IMR-90 (cell line): ENCODE measurements at regions not wholly inside any gene's neighbourhood (a gene's known extent, or its start where the extent isn't known, plus 50 kb on each side); places are given as distances from the start of the nearest gene placed in this dataset.

Source experiments
- ATAC-seq: fragments of 200-7000 bp; cut with Tn5 transposase; 2 replicates; pipeline ENCODE4 v1.9.1; 2020; ENCODE audit warnings: low read depth, mild to moderate bottlenecking, moderate library complexity
- BruUV-seq: library from RNA; stranded (reverse); fragments of 400-500 nt; replicated peaks from 2 replicates; lab custom pipeline; 2021; lab: Mats Ljungman, UMichigan
- CTCF ChIA-PET: fragments of 300-600 bp; formaldehyde crosslinking; extraction: SDS; loops from one replicate; lab custom pipeline; 2021; ENCODE audit warnings: antibody characterized with exemption; lab: Yijun Ruan, JAX
- POLR2A ChIA-PET: fragments of 300-600 bp; sonication (Branson Sonifier 250); formaldehyde crosslinking; loops from one replicate; lab custom pipeline; 2022; ENCODE audit warnings: antibody characterized with exemption; ENCODE audit not compliant: unreplicated experiment; lab: Charles Lee
- DNase-seq: peaks from one replicate; pipeline ENCODE4 v3.0.0; 2013
- H2AFZ ChIP-seq: replicated peaks from 2 replicates; pipeline ENCODE3; 2013; ENCODE audit warnings: low read length, mild to moderate bottlenecking; ENCODE audit not compliant: poor library complexity
- H2AK5ac ChIP-seq: 2 replicates; pipeline ENCODE4 v1.6.1; 2013; ENCODE audit warnings: low read depth, low read length, inconsistent platforms
- H2AK9ac ChIP-seq: replicated peaks from 2 replicates; pipeline ENCODE3; 2013; ENCODE audit warnings: mild to moderate bottlenecking, low read depth, low read length, moderate library complexity; ENCODE audit not compliant: poor library complexity
- H2BK120ac ChIP-seq: 2 replicates; pipeline ENCODE4 v1.6.1; 2013; ENCODE audit warnings: low read depth, low read length, inconsistent platforms
- H2BK15ac ChIP-seq: 3 replicates; pipeline ENCODE4 v1.6.1; 2013; ENCODE audit warnings: low read depth, low read length, inconsistent platforms
- H2BK20ac ChIP-seq: 2 replicates; pipeline ENCODE4 v1.6.1; 2013; ENCODE audit warnings: low read depth, mild to moderate bottlenecking, inconsistent platforms, low read length, moderate library complexity
- H2BK5ac ChIP-seq: 2 replicates; pipeline ENCODE4 v1.6.1; 2013; ENCODE audit warnings: mild to moderate bottlenecking, low read depth, low read length, inconsistent platforms; ENCODE audit not compliant: poor library complexity, severe bottlenecking
- H3K14ac ChIP-seq: replicated peaks from 2 replicates; pipeline ENCODE4 v1.6.1; 2013; ENCODE audit warnings: low read depth, low read length, inconsistent platforms
- H3K18ac ChIP-seq: 2 replicates; pipeline ENCODE4 v1.6.1; 2013; ENCODE audit warnings: low read depth, low read length, control low read depth
- H3K23ac ChIP-seq: 2 replicates; pipeline ENCODE4 v1.6.1; 2013; ENCODE audit warnings: low read depth, low read length, inconsistent platforms
- H3K27ac ChIP-seq: 2 replicates; pipeline ENCODE4 v1.5.1; 2013; ENCODE audit warnings: mild to moderate bottlenecking, control low read depth, low read length; ENCODE audit not compliant: insufficient read depth
- H3K27me3 ChIP-seq: 2 replicates; pipeline ENCODE4 v1.6.1; 2013; ENCODE audit warnings: low read length; ENCODE audit not compliant: control insufficient read depth, insufficient read depth
- H3K36me3 ChIP-seq: 2 replicates; pipeline ENCODE4 v1.6.1; 2013; ENCODE audit warnings: low read length, mixed read lengths; ENCODE audit not compliant: control insufficient read depth, insufficient read depth
- H3K4ac ChIP-seq: 2 replicates; pipeline ENCODE4 v1.6.1; 2013; ENCODE audit warnings: low read depth, low read length, inconsistent platforms
- H3K4me1 ChIP-seq: 2 replicates; pipeline ENCODE4 v1.6.1; 2013; ENCODE audit warnings: low read length, mixed read lengths; ENCODE audit not compliant: control insufficient read depth, insufficient read depth
- H3K4me2 ChIP-seq: 2 replicates; pipeline ENCODE4 v1.6.1; 2013; ENCODE audit warnings: low read depth, mild to moderate bottlenecking, control low read depth, low read length, moderate library complexity
- H3K4me3 ChIP-seq: 2 replicates; pipeline ENCODE4 v1.5.1; 2013; ENCODE audit warnings: low read depth, mild to moderate bottlenecking, control low read depth, low read length, moderate library complexity; ENCODE audit not compliant: insufficient read depth
- H3K56ac ChIP-seq: 2 replicates; pipeline ENCODE4 v1.6.1; 2013; ENCODE audit warnings: low read length, inconsistent platforms; ENCODE audit not compliant: insufficient read depth; ENCODE audit errors: extremely low read depth
- H3K79me1 ChIP-seq, 2 experiments: 2 replicates each; pipeline ENCODE4 v1.6.1; 2013; ENCODE audit warnings: low read length in 2 of 2, inconsistent platforms in 1 of 2, low read depth in 1 of 2
- H3K9ac ChIP-seq: 2 replicates; pipeline ENCODE4 v1.6.1; 2013; ENCODE audit warnings: low read depth, low read length, control low read depth
- H3K9me1 ChIP-seq: 2 replicates; pipeline ENCODE4 v1.6.1; 2013; ENCODE audit warnings: low read length, inconsistent platforms; ENCODE audit not compliant: insufficient read depth
- H3K9me3 ChIP-seq: 2 replicates; pipeline ENCODE4 v1.6.1; 2013; ENCODE audit warnings: low read length; ENCODE audit not compliant: control insufficient read depth, insufficient read depth
- H4K20me1 ChIP-seq: 2 replicates; pipeline ENCODE4 v1.6.1; 2013; ENCODE audit warnings: low read length, inconsistent platforms; ENCODE audit not compliant: insufficient read depth
- H4K5ac ChIP-seq: 2 replicates; pipeline ENCODE4 v1.6.1; 2013; ENCODE audit warnings: mild to moderate bottlenecking, low read depth, low read length, control low read depth
- H4K8ac ChIP-seq, 2 experiments: 2 replicates each; pipeline ENCODE4 v1.6.1; 2013; ENCODE audit warnings: low read depth in 2 of 2, low read length in 2 of 2, control low read depth in 1 of 2, inconsistent platforms in 1 of 2
- H4K91ac ChIP-seq: 2 replicates; pipeline ENCODE4 v1.6.1; 2013; ENCODE audit warnings: low read depth, low read length, inconsistent platforms; ENCODE audit not compliant: insufficient read depth
- BHLHE40 ChIP-seq: fragments of 150-350 bp; IDR thresholded peaks from 2 replicates; pipeline ENCODE4 v1.6.1; 2016; ENCODE audit warnings: mild to moderate bottlenecking, low read depth, low read length
- CEBPB ChIP-seq: IDR thresholded peaks from 2 replicates; pipeline ENCODE4 v1.6.1; 2012; ENCODE audit warnings: low read depth, low read length, improper control_type of control experiment
- CHD1 ChIP-seq: IDR thresholded peaks from 2 replicates; pipeline ENCODE4 v1.6.1; 2012; ENCODE audit warnings: low read depth, low read length, improper control_type of control experiment
- ELK1 ChIP-seq: fragments of 150-350 bp; IDR thresholded peaks from 2 replicates; pipeline ENCODE4 v1.6.1; 2016; ENCODE audit warnings: low read depth, mild to moderate bottlenecking, low read length, moderate library complexity, borderline replicate concordance
- FOS ChIP-seq: fragments of 150-350 bp; IDR thresholded peaks from 2 replicates; pipeline ENCODE4 v1.6.1; 2016; ENCODE audit warnings: low read depth, low read length
- MAFK ChIP-seq: IDR thresholded peaks from 2 replicates; pipeline ENCODE4 v1.6.1; 2012; ENCODE audit warnings: low read depth, low read length, improper control_type of control experiment
- MAZ ChIP-seq: IDR thresholded peaks from 2 replicates; pipeline ENCODE4 v1.6.1; 2012; ENCODE audit warnings: low read depth, mild to moderate bottlenecking, low read length, improper control_type of control experiment, moderate library complexity, borderline replicate concordance
- MXI1 ChIP-seq: IDR thresholded peaks from 2 replicates; pipeline ENCODE4 v1.6.1; 2012; ENCODE audit warnings: low read depth, mild to moderate bottlenecking, low read length, moderate library complexity, borderline replicate concordance
- NFE2L2 ChIP-seq: fragments of 150-350 bp; IDR thresholded peaks from 2 replicates; pipeline ENCODE4 v1.6.1; 2016; ENCODE audit warnings: low read depth, mild to moderate bottlenecking, low read length
- POLR2A ChIP-seq: IDR thresholded peaks from 2 replicates; pipeline ENCODE4 v1.6.1; 2012; ENCODE audit warnings: mild to moderate bottlenecking, low read depth, low read length
- RAD21 ChIP-seq: IDR thresholded peaks from 2 replicates; pipeline ENCODE4 v1.6.1; 2012; ENCODE audit warnings: low read length, improper control_type of control experiment
- RCOR1 ChIP-seq: IDR thresholded peaks from 2 replicates; pipeline ENCODE4 v1.6.1; 2012; ENCODE audit warnings: mild to moderate bottlenecking, low read length, improper control_type of control experiment; ENCODE audit not compliant: insufficient replicate concordance
- RFX5 ChIP-seq: IDR thresholded peaks from 2 replicates; pipeline ENCODE4 v1.8.0; 2012; ENCODE audit warnings: low read depth, mild to moderate bottlenecking, low read length, moderate library complexity
- SMC3 ChIP-seq: fragments of 150-350 bp; IDR thresholded peaks from 2 replicates; pipeline ENCODE4 v1.6.1; 2016; ENCODE audit warnings: low read depth, mild to moderate bottlenecking, antibody characterized with exemption, low read length, moderate library complexity
- WGBS, 2 experiments: methylation state at CpG; one replicate each; pipeline versions ENCODE4 v1.1.5 to v1.1.7; 2013; ENCODE audit warnings: missing lambda C conversion rate in 2 of 2; ENCODE audit not compliant: insufficient read length in 1 of 2; ENCODE audit errors: extremely low coverage in 2 of 2; 5-methylcytosine and 5-hydroxymethylcytosine counted together
- dilution Hi-C: fragments of 300-500 bp; cut with HindIII; formaldehyde crosslinking; loops from one replicate; pipeline ENCODE4 v1.14.3; 2018; ENCODE audit warnings: low sequenced_read_pairs; ENCODE audit not compliant: unreplicated experiment
- in situ Hi-C: fragments of 300-500 bp; cut with MboI; formaldehyde crosslinking; loops from 3 replicates; pipeline ENCODE4 v1.14.3; 2019; ENCODE audit warnings: low sequenced_read_pairs, inconsistent platforms, mixed read lengths
- intact Hi-C: fragments of 100-400 bp; cut with micrococcal nuclease; formaldehyde crosslinking; loops from 2 replicates; pipeline ENCODE4 v1.10.0; 2022
- TF ChIP-seq, protein P1 (sequence below): fragments of 150-350 bp; IDR thresholded peaks from 2 replicates; pipeline ENCODE4 v1.6.1; 2017; ENCODE audit warnings: mild to moderate bottlenecking, antibody characterized with exemption, low read length, low read depth
- TF ChIP-seq, protein P2 (sequence below): conservative IDR thresholded peaks from 2 replicates; pipeline ENCODE4 v1.5.1; 2012; ENCODE audit warnings: mild to moderate bottlenecking, low read depth, low read length, improper control_type of control experiment

- Histone ChIP-seq H3K79me1 (peaks cover 24 to 75% of the 10 kb centered on the region in 2 experiments), H3K4ac (peak overlapping the region; percentile 47; the same call in 1 of the 2 replicates), H4K5ac (no peak overlapping the region), H3K9me1 (peaks cover 13% of the 10 kb centered on the region), H3K4me2 (no peak overlapping the region), H2BK20ac (no peak overlapping the region), H2BK120ac (0 out of 2 replicates have a peak overlapping the region, but pooled peaks have one; percentile 12), H3K27ac (no peak overlapping the region), H3K27me3 (no peaks in the 10 kb centered on the region), H4K91ac (no peak overlapping the region), H3K36me3 (no peaks in the 10 kb centered on the region), H4K20me1 (peaks cover 42% of the 10 kb centered on the region), H2BK5ac (peak overlapping the region; percentile 44), H3K14ac (peak overlapping the region; percentile 72; the same call in 1 of the 2 replicates), H3K9me3 (no peaks in the 10 kb centered on the region), H3K4me3 (no peak overlapping the region), H3K4me1 (peaks cover 22% of the 10 kb centered on the region), H3K23ac (no peak overlapping the region), H2AFZ (no peak overlapping the region), H2AK9ac (no peak overlapping the region), H4K8ac (no peak overlapping the region; a peak in 1 of 4 replicates), H2AK5ac (peak overlapping the region; percentile 86), H3K18ac (no peak overlapping the region), H3K9ac (no peak overlapping the region), H3K56ac (no peak overlapping the region), H2BK15ac (no peak overlapping the region; the same call in 2 of the 3 replicates)
- DNase-seq: no peak
- intact Hi-C loops (no loop called here), dilution Hi-C loops (no loop called here), in situ Hi-C loops (no loop called here)
- BruUV-seq: no TSS peak
- no peak for ATAC-seq
- POLR2A ChIA-PET: no interaction called here
- 100% methylated on average over 1 of the region's 4 CpGs; no CpG with 5 or more reads in 1 of the 2 experiments for WGBS, 2 experiments
- TF ChIP-seq BHLHE40 (no peak), RFX5 (no peak), SMC3 (no peak), MAFK (no peak), CHD1 (no peak), RCOR1 (no peak), CEBPB (no peak), RAD21 (no peak), ELK1 (no peak), POLR2A (no peak), NFE2L2 (no peak), FOS (no peak), MAZ (no peak), MXI1 (no peak)
- TF ChIP-seq, protein P1, sequence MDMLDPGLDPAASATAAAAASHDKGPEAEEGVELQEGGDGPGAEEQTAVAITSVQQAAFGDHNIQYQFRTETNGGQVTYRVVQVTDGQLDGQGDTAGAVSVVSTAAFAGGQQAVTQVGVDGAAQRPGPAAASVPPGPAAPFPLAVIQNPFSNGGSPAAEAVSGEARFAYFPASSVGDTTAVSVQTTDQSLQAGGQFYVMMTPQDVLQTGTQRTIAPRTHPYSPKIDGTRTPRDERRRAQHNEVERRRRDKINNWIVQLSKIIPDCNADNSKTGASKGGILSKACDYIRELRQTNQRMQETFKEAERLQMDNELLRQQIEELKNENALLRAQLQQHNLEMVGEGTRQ: no peak
- TF ChIP-seq, protein P2, sequence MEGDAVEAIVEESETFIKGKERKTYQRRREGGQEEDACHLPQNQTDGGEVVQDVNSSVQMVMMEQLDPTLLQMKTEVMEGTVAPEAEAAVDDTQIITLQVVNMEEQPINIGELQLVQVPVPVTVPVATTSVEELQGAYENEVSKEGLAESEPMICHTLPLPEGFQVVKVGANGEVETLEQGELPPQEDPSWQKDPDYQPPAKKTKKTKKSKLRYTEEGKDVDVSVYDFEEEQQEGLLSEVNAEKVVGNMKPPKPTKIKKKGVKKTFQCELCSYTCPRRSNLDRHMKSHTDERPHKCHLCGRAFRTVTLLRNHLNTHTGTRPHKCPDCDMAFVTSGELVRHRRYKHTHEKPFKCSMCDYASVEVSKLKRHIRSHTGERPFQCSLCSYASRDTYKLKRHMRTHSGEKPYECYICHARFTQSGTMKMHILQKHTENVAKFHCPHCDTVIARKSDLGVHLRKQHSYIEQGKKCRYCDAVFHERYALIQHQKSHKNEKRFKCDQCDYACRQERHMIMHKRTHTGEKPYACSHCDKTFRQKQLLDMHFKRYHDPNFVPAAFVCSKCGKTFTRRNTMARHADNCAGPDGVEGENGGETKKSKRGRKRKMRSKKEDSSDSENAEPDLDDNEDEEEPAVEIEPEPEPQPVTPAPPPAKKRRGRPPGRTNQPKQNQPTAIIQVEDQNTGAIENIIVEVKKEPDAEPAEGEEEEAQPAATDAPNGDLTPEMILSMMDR: no peak
- CTCF ChIA-PET: no interaction called here
Observed at GRCh38 chr4:3368334-3368733, 73.4 kb upstream of the HGFAC start.
